ENCODE measurements at regions not wholly inside any gene's neighbourhood (a gene's known extent, or its start where the extent isn't known, plus 50 kb on each side); places are given as distances from the start of the nearest gene placed in this dataset.

- ChIA-PET CTCF (no interaction called here), POLR2A (no interaction called here)
- H3K4me3 ChIP-seq (ENCODE audit: low read depth, low read length) = no peak overlapping the region
- no peaks in the 10 kb centered on the region for H3K9me3 ChIP-seq (ENCODE audit: control insufficient read depth, insufficient read depth, low read depth, low read length)
- TF ChIP-seq ZNF274 (IDR thresholded peaks at IDR 0.05; ENCODE audit: low read length) = no peak
- TF ChIP-seq ZNF274 (tag by site-specific recombination; IDR thresholded peaks at IDR 0.05; ENCODE audit: borderline replicate concordance) = no peak
- no peak for TF ChIP-seq ZNF175 (tag by site-specific recombination; IDR thresholded peaks at IDR 0.05)
- TF ChIP-seq ZFP3 (tag by site-specific recombination; IDR thresholded peaks at IDR 0.05; ENCODE audit: low read depth) = no peak
- TF ChIP-seq, protein P1, sequence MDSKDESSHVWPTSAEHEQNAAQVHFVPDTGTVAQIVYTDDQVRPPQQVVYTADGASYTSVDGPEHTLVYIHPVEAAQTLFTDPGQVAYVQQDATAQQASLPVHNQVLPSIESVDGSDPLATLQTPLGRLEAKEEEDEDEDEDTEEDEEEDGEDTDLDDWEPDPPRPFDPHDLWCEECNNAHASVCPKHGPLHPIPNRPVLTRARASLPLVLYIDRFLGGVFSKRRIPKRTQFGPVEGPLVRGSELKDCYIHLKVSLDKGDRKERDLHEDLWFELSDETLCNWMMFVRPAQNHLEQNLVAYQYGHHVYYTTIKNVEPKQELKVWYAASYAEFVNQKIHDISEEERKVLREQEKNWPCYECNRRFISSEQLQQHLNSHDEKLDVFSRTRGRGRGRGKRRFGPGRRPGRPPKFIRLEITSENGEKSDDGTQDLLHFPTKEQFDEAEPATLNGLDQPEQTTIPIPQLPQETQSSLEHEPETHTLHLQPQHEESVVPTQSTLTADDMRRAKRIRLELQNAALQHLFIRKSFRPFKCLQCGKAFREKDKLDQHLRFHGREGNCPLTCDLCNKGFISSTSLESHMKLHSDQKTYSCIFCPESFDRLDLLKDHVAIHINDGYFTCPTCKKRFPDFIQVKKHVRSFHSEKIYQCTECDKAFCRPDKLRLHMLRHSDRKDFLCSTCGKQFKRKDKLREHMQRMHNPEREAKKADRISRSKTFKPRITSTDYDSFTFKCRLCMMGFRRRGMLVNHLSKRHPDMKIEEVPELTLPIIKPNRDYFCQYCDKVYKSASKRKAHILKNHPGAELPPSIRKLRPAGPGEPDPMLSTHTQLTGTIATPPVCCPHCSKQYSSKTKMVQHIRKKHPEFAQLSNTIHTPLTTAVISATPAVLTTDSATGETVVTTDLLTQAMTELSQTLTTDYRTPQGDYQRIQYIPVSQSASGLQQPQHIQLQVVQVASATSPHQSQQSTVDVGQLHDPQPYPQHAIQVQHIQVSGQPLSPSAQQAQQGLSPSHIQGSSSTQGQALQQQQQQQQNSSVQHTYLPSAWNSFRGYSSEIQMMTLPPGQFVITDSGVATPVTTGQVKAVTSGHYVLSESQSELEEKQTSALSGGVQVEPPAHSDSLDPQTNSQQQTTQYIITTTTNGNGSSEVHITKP (tag by site-specific recombination; IDR thresholded peaks at IDR 0.05) = no peak
- TF ChIP-seq ZNF433 (tag by site-specific recombination; IDR thresholded peaks at IDR 0.05; ENCODE audit: low read depth) = no peak
- TF ChIP-seq ZFP69B (tag by site-specific recombination; IDR thresholded peaks at IDR 0.05) = no peak
- TF ChIP-seq ZBTB26 (tag by site-specific recombination; optimal IDR thresholded peaks at IDR 0.05) = no peak
- TF ChIP-seq ATF2 (tag by site-specific recombination; IDR thresholded peaks at IDR 0.05; ENCODE audit: low read depth) = no peak
- TF ChIP-seq ZXDB (tag by site-specific recombination; IDR thresholded peaks at IDR 0.05) = no peak
- no peak for TF ChIP-seq ZNF335 (tag by site-specific recombination; conservative IDR thresholded peaks at IDR 0.05)
- no peak for TF ChIP-seq ZNF530 (tag by site-specific recombination; IDR thresholded peaks at IDR 0.05; ENCODE audit: low read depth)
- no peak for TF ChIP-seq ZBTB7A (tag by site-specific recombination; IDR thresholded peaks at IDR 0.05; ENCODE audit: low read depth)
- no peak for TF ChIP-seq ZNF10 (tag by site-specific recombination; IDR thresholded peaks at IDR 0.05)
- no peak for TF ChIP-seq ZEB2 (tag by site-specific recombination; IDR thresholded peaks at IDR 0.05)
- no peak for TF ChIP-seq ZNF146 (tag by site-specific recombination; IDR thresholded peaks at IDR 0.05)
- TF ChIP-seq ZNF777 (tag by site-specific recombination; IDR thresholded peaks at IDR 0.05; ENCODE audit: borderline replicate concordance) = no peak
- TF ChIP-seq ZNF324 (tag by site-specific recombination; IDR thresholded peaks at IDR 0.05) = no peak
- TF ChIP-seq ZNF140 (tag by site-specific recombination; IDR thresholded peaks at IDR 0.05) = no peak
- H3K4me1 ChIP-seq (ENCODE audit: control insufficient read depth, insufficient read depth, low read length) = no peaks in the 10 kb centered on the region
- H3K36me3 ChIP-seq (ENCODE audit: control insufficient read depth in 2 of 2, insufficient read depth in 1 of 2, low read length in 2 of 2) = no peaks in the 10 kb centered on the region
- no peak overlapping the region for H3K27ac ChIP-seq (ENCODE audit: extremely low read depth, low read depth, low read length)
These were observed 80.6 kb upstream of the SLCO6A1 start for GRCh38 chr5:102579379-102579778.

- ChIA-PET CTCF (interaction anchor here (1.3 to 1.5 kb wide), 2 partner anchors 27 to 894 kb away, joined by 3 to 4 read pairs; no protein-coding TSS in a partner anchor), POLR2A (no interaction called here)
These were observed 82.2 kb upstream of the SLCO6A1 start for GRCh38 chr5:102581011-102581410.

More at GRCh38 chr5:102581011-102581410, 82.2 kb upstream of the SLCO6A1 start:
- no peak for TF ChIP-seq ZNF830 (tag by site-specific recombination; IDR thresholded peaks at IDR 0.05; ENCODE audit: low read depth)
- Histone ChIP-seq H3K36me3 (ENCODE audit: control insufficient read depth in 2 of 2, insufficient read depth in 1 of 2, low read length in 2 of 2) (no peaks in the 10 kb centered on the region), H3K27ac (ENCODE audit: extremely low read depth, low read depth, low read length) (no peak overlapping the region), H3K4me3 (ENCODE audit: low read depth, low read length) (no peak overlapping the region), H3K4me1 (ENCODE audit: control insufficient read depth, insufficient read depth, low read length) (no peaks in the 10 kb centered on the region), H3K9me3 (ENCODE audit: control insufficient read depth, insufficient read depth, low read depth, low read length) (no peaks in the 10 kb centered on the region)
